ENCODE measurements at regions not wholly inside any gene's neighbourhood (a gene's known extent, or its start where the extent isn't known, plus 50 kb on each side); places are given as distances from the start of the nearest gene placed in this dataset.

GRCh38 chr16:64541621-64542020 is 580.2 kb downstream of the CDH11 start:
- no peaks in the 10 kb centered on the region for H3K9me3 ChIP-seq
- no peak overlapping the region for H3K27ac ChIP-seq
- H3K36me3 ChIP-seq, result no peaks in the 10 kb centered on the region
- H3K4me1 ChIP-seq, result no peaks in the 10 kb centered on the region
- TF ChIP-seq POLR2A (IDR thresholded peaks at IDR 0.05) (no peak), CTCF (IDR thresholded peaks at IDR 0.05) (no peak)
- no peak for DNase-seq
- H3K27me3 ChIP-seq, result no peaks in the 10 kb centered on the region
- H3K4me3 ChIP-seq, result no peak overlapping the region

- Histone ChIP-seq H3K36me3 (no peaks in the 10 kb centered on the region), H3K9me3 (no peaks in the 10 kb centered on the region), H3K27ac (no peak overlapping the region), H3K4me1 (no peaks in the 10 kb centered on the region), H3K27me3 (no peaks in the 10 kb centered on the region), H3K4me3 (no peak overlapping the region)
- TF ChIP-seq POLR2A (IDR thresholded peaks at IDR 0.05), result no peak
- no peak for TF ChIP-seq CTCF (IDR thresholded peaks at IDR 0.05)
- no peak for DNase-seq
Observed at GRCh38 chr16:64540434-64540833, 581.4 kb downstream of the CDH11 start.

GRCh38 chr16:64539811-64540371 is 582.0 kb downstream of the CDH11 start:
- no peak for DNase-seq
- Histone ChIP-seq H3K36me3 (no peaks in the 10 kb centered on the region), H3K27me3 (no peaks in the 10 kb centered on the region), H3K9me3 (no peaks in the 10 kb centered on the region), H3K4me1 (no peaks in the 10 kb centered on the region), H3K27ac (no peak overlapping the region), H3K4me3 (no peak overlapping the region)
- TF ChIP-seq POLR2A (IDR thresholded peaks at IDR 0.05) (no peak), CTCF (IDR thresholded peaks at IDR 0.05) (no peak)

- Histone ChIP-seq H3K27ac (no peak overlapping the region), H3K36me3 (no peaks in the 10 kb centered on the region), H3K9me3 (no peaks in the 10 kb centered on the region), H3K4me3 (no peak overlapping the region), H3K4me1 (no peaks in the 10 kb centered on the region), H3K27me3 (no peaks in the 10 kb centered on the region)
- DNase-seq, result no peak
- TF ChIP-seq POLR2A (IDR thresholded peaks at IDR 0.05), result no peak
- no peak for TF ChIP-seq CTCF (IDR thresholded peaks at IDR 0.05)
Observed at GRCh38 chr16:64534180-64534780, 587.6 kb downstream of the CDH11 start.

GRCh38 chr16:64532691-64533090 is 589.2 kb downstream of the CDH11 start:
- no peak overlapping the region for H3K27ac ChIP-seq
- DNase-seq, result no peak
- H3K9me3 ChIP-seq, result no peaks in the 10 kb centered on the region
- no peaks in the 10 kb centered on the region for H3K4me1 ChIP-seq
- no peaks in the 10 kb centered on the region for H3K27me3 ChIP-seq
- no peaks in the 10 kb centered on the region for H3K36me3 ChIP-seq
- H3K4me3 ChIP-seq, result no peak overlapping the region
- no peak for TF ChIP-seq POLR2A (IDR thresholded peaks at IDR 0.05)
- no peak for TF ChIP-seq CTCF (IDR thresholded peaks at IDR 0.05)
